ENCODE measurements at regions not wholly inside any gene's neighbourhood (a gene's known extent, or its start where the extent isn't known, plus 50 kb on each side); places are given as distances from the start of the nearest gene placed in this dataset.

DNA sequence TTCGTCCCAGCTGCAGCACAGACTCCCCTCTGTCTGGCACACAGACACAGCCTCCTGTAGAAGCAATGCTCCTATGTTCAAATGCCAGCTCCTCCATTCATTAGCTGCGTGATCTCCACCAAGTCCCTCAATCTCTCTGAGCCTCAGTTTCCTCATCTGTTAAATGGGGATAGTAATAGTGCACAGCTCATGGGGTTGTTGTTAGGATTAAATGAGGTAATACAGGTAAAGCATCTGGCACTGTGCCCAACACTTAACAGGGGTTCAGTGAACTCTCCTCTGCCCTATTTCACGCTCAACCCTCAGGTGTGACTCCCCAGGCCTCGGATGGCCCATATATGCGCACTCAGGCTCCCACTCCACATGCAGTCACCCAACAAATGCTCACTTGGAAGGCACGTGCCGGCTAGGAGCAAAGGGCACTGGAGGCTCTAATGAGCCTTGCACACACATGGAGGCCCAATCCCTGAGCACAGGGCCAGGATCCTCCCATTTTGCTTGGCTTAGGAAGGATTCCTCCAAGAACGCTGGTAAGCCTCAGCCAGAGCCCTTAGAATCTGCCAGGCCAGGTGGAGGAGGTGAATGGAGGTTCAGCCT lies 176.0 kb upstream of the LINGO1 start:
- TF ChIP-seq ZNF664 (tag by site-specific recombination; IDR thresholded peaks at IDR 0.05) (peak; percentile 86; the same call in 1 of the 2 replicates), ZNF623 (tag by site-specific recombination; IDR thresholded peaks at IDR 0.05) (no peak), ZNF280C (tag by site-specific recombination; IDR thresholded peaks at IDR 0.05) (no peak)
- Histone ChIP-seq H3K36me3 (ENCODE audit: control insufficient read depth in 2 of 2, insufficient read depth in 1 of 2, low read length in 2 of 2) (no peaks in the 10 kb centered on the region), H3K4me1 (ENCODE audit: control insufficient read depth, insufficient read depth, low read length) (no peaks in the 10 kb centered on the region), H3K9me3 (ENCODE audit: control insufficient read depth, insufficient read depth, low read depth, low read length) (no peaks in the 10 kb centered on the region), H3K4me3 (ENCODE audit: low read depth, low read length) (no peak overlapping the region), H3K27ac (ENCODE audit: extremely low read depth, low read depth, low read length) (no peak overlapping the region)
- CTCF ChIA-PET, result interaction anchor here (0.6 to 1.6 kb wide), 3 partner anchors 13 to 24 kb away, joined by 3 to 4 read pairs (median 4); no protein-coding TSS in a partner anchor
- POLR2A ChIA-PET, result no interaction called here

DNA sequence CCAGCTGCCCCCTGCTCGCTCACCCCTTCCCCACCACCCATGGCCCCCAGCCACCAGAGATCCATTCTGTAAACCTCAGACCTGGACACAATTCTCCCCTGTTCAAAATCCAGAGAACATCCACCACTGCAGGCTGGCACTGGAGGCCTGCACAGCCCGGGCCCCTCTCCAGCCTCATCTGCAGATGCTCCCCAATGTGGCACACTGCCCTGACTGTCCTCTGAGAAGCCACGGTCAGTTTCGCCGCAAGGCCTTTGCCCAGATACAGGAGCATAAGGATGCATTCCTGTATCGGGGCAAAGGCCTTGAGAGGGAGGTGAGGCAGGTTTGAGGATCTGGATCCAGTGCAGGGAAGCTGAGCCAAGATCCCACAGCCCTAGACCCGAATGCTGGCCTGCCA lies 175.4 kb upstream of the LINGO1 start:
- no peak overlapping the region for H3K4me3 ChIP-seq (ENCODE audit: low read depth, low read length)
- ChIA-PET CTCF (interaction anchor here (0.6 to 1.6 kb wide), 4 partner anchors 13 to 195 kb away, joined by 3 to 4 read pairs (median 4); no protein-coding TSS in a partner anchor), POLR2A (no interaction called here)
- TF ChIP-seq ZNF629 (tag by site-specific recombination; IDR thresholded peaks at IDR 0.05) (no peak), ZNF223 (tag by site-specific recombination; IDR thresholded peaks at IDR 0.05) (no peak), FEZF1 (tag by site-specific recombination; IDR thresholded peaks at IDR 0.05) (no peak), ZNF274 (IDR thresholded peaks at IDR 0.05; ENCODE audit: low read length) (no peak), ZNF274 (tag by site-specific recombination; IDR thresholded peaks at IDR 0.05; ENCODE audit: borderline replicate concordance) (no peak), HOXC10 (CRISPR knock-in tag; IDR thresholded peaks at IDR 0.05) (no peak), ZNF366 (tag by site-specific recombination; conservative IDR thresholded peaks at IDR 0.05) (no peak), ZIC2 (tag by site-specific recombination; IDR thresholded peaks at IDR 0.05) (no peak), GLI4 (tag by site-specific recombination; IDR thresholded peaks at IDR 0.05) (no peak), PRDM10 (tag by site-specific recombination; IDR thresholded peaks at IDR 0.05) (no peak), ZNF175 (tag by site-specific recombination; IDR thresholded peaks at IDR 0.05) (no peak), ZNF239 (tag by site-specific recombination; IDR thresholded peaks at IDR 0.05) (no peak), ZNF112 (tag by site-specific recombination; IDR thresholded peaks at IDR 0.05) (no peak), ZNF660 (tag by site-specific recombination; IDR thresholded peaks at IDR 0.05) (no peak), ZFHX2 (tag by site-specific recombination; conservative IDR thresholded peaks at IDR 0.05) (no peak), ZNF830 (tag by site-specific recombination; IDR thresholded peaks at IDR 0.05; ENCODE audit: low read depth) (no peak), ZNF785 (tag by site-specific recombination; IDR thresholded peaks at IDR 0.05) (no peak), YY2 (tag by site-specific recombination; IDR thresholded peaks at IDR 0.05) (no peak), GLI2 (tag by site-specific recombination; IDR thresholded peaks at IDR 0.05; ENCODE audit: borderline replicate concordance, low read depth) (no peak)
- TF ChIP-seq, protein P1, sequence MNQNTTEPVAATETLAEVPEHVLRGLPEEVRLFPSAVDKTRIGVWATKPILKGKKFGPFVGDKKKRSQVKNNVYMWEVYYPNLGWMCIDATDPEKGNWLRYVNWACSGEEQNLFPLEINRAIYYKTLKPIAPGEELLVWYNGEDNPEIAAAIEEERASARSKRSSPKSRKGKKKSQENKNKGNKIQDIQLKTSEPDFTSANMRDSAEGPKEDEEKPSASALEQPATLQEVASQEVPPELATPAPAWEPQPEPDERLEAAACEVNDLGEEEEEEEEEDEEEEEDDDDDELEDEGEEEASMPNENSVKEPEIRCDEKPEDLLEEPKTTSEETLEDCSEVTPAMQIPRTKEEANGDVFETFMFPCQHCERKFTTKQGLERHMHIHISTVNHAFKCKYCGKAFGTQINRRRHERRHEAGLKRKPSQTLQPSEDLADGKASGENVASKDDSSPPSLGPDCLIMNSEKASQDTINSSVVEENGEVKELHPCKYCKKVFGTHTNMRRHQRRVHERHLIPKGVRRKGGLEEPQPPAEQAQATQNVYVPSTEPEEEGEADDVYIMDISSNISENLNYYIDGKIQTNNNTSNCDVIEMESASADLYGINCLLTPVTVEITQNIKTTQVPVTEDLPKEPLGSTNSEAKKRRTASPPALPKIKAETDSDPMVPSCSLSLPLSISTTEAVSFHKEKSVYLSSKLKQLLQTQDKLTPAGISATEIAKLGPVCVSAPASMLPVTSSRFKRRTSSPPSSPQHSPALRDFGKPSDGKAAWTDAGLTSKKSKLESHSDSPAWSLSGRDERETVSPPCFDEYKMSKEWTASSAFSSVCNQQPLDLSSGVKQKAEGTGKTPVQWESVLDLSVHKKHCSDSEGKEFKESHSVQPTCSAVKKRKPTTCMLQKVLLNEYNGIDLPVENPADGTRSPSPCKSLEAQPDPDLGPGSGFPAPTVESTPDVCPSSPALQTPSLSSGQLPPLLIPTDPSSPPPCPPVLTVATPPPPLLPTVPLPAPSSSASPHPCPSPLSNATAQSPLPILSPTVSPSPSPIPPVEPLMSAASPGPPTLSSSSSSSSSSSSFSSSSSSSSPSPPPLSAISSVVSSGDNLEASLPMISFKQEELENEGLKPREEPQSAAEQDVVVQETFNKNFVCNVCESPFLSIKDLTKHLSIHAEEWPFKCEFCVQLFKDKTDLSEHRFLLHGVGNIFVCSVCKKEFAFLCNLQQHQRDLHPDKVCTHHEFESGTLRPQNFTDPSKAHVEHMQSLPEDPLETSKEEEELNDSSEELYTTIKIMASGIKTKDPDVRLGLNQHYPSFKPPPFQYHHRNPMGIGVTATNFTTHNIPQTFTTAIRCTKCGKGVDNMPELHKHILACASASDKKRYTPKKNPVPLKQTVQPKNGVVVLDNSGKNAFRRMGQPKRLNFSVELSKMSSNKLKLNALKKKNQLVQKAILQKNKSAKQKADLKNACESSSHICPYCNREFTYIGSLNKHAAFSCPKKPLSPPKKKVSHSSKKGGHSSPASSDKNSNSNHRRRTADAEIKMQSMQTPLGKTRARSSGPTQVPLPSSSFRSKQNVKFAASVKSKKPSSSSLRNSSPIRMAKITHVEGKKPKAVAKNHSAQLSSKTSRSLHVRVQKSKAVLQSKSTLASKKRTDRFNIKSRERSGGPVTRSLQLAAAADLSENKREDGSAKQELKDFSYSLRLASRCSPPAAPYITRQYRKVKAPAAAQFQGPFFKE (tag by site-specific recombination; IDR thresholded peaks at IDR 0.05; ENCODE audit: borderline replicate concordance), result no peak

More for the DNA sequence above, 175.4 kb upstream of the LINGO1 start:
- Histone ChIP-seq H3K36me3 (ENCODE audit: control insufficient read depth in 2 of 2, insufficient read depth in 1 of 2, low read length in 2 of 2) (no peaks in the 10 kb centered on the region), H3K4me1 (ENCODE audit: control insufficient read depth, insufficient read depth, low read length) (no peaks in the 10 kb centered on the region), H3K9me3 (ENCODE audit: control insufficient read depth, insufficient read depth, low read depth, low read length) (no peaks in the 10 kb centered on the region), H3K27ac (ENCODE audit: extremely low read depth, low read depth, low read length) (no peak overlapping the region)

Data from HEK293 (cell line).